Retina (tissue), 1 donor: ENCODE measurements at regions not wholly inside any gene's neighbourhood (a gene's known extent, or its start where the extent isn't known, plus 50 kb on each side); places are given as distances from the start of the nearest gene placed in this dataset.

Experiments used
- DNase-seq: peaks from one replicate; pipeline ENCODE4 v3.0.0-alpha.2; 2016

- DNase-seq = no peak
Measured at GRCh38 chr17:12537436-12537835, 128.3 kb upstream of the MYOCD start.

DNA sequence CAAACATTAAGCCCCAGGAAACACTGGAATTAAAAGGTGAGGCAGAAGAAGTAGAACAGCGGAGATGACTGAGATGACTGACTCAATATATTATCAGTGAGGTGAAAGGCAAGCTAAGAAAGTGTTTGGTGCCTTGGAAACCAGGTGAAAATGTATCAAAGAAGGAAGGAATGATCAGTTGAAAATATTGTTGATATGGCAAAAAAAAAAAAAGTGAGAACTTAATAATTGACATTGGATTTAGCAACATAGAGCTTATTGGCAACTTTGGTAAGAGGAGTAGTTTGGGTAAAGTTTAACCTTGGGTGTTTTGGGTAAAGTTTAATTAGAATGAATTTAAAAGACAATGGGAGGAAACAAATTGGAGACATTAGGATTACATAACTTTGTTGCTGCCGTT, 127.7 kb upstream of the MYOCD start:
- no peak for DNase-seq

DNA sequence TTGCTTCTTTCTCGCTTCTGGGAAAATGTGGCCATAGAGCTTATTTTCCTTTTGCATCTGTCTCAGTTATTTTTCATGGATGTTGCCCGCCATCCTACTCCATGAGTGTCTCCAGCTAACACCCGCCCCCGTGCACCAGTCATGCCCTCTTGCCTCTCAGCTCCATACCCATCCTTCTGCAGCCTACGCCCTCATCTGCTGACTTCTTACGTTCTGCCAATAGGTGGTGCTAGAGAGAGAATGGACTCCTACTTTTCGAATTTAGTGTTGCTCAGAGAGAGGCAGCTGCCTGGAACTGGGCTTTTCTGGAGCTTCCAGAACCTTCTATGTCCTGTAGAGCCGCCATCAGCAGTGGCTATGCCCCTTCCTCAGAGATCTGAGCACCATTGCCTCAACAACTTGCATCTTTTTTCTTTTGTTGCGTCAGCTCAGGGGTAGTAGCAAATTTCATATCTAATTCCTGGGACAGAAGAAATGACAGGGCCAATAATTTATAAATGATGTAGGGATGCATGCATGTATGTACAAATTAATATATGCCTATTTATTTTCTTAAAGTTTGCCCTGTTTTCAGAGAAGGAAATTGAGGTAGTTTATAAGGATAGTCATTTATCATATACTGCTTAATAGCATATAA, 119.7 kb upstream of the MYOCD start:
- DNase-seq = peak; percentile 49

- no peak for DNase-seq
Measured at GRCh38 chr17:12546983-12547382, 118.7 kb upstream of the MYOCD start.

- DNase-seq = no peak
Measured at GRCh38 chr17:12547831-12548230, 117.9 kb upstream of the MYOCD start.

- DNase-seq = no peak
Measured at GRCh38 chr17:12548558-12548957, 117.1 kb upstream of the MYOCD start.

DNA sequence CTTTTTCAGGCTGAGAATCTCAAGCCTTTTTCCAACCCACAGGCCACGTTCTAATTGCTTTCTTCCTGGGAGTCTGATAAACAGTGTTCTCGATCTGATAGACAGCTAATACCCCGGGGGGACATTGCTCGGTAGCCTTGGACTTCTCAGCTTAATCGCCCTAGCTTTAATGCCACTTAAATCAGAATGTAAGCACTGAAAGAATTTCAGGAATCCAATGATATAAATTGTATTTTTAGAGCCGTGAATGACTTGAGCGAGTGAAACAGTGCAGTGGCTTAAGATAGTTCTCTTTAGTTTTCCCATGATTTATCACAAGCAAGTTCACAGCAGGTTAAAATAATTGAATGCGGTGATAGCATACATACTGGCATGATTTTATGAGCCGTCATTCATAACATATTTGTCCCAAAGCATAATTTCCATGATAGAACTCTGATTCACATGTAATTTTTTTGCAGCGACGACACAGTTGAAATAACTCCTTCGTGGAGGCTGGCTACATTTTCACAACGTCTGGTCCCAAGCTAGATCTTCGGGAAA, 116.1 kb upstream of the MYOCD start:
- peak; percentile 28 for DNase-seq

DNA sequence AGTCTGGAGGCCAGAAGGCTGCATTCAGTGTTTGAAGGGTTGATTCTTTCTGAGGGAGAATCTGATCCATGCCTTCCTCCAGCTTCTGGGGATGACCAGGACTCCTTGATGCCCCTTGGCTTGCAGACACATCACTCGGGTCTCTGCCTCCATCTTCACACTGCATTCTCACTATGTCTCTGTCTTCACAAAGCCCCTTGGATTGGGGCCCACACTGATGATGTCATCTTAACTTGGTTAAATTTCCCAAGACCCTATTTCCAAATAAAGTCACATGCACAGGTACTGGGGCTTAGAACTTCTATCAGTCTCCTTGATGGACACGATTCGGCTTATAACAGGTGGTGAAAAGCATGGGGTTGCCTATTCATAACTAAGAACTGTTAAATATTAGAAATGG, 112.1 kb upstream of the MYOCD start:
- no peak for DNase-seq

- DNase-seq = no peak
Measured at GRCh38 chr17:12554251-12554650, 111.4 kb upstream of the MYOCD start.

DNA sequence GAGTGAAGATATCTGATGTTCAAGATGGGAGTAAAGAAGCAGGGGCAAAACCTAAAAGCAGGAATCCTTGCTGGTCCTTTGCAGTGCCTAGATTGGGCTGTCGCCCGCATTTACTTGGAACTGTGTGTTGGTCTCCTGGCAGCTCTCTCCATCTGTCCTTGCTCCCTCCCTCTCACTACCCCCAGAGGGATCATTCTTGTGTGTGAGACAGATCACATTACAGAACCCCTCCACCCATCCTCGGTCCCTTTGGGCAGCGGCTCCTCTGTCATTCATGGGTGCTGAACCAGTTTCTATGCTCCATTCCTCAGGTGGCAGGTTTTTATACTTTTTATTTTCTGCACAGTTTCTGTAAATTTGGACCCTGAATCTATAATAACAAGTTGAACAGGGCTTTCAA, 99.4 kb upstream of the MYOCD start:
- no peak for DNase-seq

- DNase-seq = no peak
Measured at GRCh38 chr17:12567077-12568053, 98.3 kb upstream of the MYOCD start.

DNA sequence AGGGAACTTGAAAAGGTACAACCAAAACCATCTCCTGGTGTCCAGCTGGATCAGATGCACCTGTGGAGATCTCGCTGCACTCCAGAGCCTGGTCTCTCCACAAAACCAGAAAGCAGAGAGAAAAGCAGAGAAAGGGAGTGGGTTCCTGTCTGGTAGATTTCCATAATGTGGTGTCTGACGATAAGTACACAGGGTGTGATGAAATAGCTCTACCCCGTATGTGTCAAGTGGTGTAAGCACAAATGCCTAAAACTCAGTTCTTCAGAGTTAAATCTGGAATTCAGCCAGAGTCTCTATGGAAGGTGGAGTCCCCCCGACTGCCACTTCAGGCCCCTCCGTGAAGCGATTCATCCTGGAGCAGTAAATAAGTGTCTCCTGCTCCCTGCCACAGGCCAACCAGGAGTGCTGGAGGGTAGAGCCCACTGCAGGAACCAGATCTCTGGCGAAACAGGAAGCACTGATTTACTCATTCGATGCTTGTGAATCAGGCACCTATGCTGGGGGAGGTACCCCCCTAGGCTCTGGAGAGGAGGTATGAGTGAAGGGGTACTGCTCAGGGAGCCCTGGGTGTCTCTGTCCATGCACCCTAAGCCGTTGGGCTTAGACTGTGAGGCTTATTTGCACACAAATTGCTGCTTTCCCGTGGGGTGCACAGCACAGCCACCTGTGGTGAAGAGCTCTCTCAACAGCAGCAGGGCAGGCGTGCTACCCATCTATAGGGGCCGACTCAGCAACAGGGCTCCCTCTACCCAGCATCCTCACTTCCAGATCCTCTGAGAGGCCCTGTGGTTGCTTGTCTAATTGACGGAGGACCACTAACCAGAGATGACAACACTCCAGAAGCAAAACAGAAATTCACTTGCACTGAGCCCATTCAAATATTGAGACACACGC, 97.1 kb upstream of the MYOCD start:
- no peak for DNase-seq

DNA sequence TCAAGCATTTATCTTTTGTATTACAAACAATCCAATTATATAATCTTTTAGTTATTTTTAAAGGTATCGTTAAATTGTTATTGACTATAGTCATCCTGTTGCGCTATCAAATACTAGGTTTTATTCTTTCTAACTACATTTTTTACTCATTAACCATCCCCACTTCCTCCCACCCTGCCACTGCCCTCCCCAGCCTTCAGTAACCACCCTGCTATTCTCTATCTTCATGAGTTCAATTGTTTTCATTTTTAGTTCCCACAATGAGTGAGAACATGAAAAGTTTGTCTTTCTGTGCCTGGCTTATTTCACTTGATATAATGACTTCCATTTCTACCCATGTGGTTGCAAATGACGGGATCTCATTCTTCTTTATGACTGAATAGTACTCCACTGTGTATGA, 94.1 kb upstream of the MYOCD start:
- DNase-seq = no peak

DNA sequence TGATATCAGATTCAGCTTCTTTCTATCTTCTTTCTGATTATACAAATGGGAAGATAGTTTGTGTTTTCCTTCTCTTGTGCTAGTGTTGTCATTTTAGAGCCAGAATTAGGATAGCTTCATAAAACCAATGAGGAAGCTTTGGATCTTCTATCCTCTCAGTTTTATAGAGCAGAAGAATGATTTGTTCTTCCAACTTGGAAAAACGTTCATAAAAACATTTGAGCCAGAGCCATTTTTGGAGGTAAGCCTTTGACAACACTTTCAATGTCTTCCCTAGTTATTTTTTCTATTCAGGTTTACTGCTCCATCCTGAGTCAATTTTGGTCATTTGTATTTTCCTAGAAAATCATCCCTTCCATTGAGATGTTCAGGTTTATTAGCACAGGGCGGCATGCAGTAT, 91.2 kb upstream of the MYOCD start:
- no peak for DNase-seq

- DNase-seq = no peak
Measured at GRCh38 chr17:12575641-12576040, 90.0 kb upstream of the MYOCD start.

- no peak for DNase-seq
Measured at GRCh38 chr17:12579288-12579687, 86.4 kb upstream of the MYOCD start.

- no peak for DNase-seq
Measured at GRCh38 chr17:12580640-12581039, 85.0 kb upstream of the MYOCD start.

DNA sequence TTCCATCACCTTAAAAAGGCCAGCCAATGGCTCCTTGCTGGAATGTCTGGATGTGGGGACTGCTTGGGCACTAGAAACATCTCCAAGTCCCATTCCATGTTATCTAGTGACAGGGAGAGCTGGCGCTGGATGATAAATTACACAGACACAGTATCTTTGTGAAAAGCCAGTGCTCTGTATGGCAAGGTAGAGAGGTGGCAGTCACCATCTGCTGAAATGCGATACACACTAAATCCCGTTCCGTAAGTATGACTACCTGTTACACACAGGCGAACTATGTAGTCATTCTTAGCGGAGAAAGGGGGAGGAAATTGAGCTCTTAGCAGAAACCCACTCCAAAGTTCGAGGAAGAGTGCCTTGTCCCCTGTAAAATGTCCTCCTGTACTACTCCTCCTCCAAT, 81.0 kb upstream of the MYOCD start:
- DNase-seq = no peak

- no peak for DNase-seq
Measured at GRCh38 chr17:12588531-12588930, 77.2 kb upstream of the MYOCD start.

GRCh38 chr17:12590417-12590816, 75.3 kb upstream of the MYOCD start:
- DNase-seq = no peak

DNA sequence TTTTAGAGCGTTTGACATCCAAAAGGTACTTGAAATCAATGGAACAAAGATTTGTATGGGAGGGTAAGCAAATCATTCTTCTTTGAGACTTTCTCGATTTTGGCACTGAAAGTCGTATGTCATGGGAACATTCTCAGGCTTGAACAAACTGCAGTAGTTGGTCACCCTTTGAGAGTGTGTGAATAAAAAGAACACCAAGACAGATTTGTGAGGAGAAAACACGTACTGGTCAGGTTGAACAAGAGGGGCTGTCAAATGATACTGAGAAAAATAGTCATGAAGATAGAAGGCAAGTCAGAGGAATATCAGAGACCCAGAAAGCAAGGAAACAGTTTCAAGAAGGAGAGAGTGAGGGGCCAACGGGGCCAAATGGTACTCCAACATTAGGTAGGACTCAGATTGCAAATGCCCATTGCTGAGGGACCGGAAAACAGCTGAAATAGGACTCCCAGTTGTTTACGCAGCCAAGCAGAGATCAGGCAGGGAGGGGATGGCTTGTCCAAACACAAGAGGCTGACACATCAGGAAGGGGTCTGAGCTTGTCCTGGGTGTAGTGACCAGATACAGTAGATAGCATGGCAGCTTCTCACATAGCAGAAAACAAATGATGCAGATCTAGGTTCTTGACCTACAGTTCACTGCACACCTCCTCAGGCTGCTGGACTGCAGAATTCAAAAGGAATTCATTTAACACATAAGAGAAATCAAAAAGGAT, 74.5 kb upstream of the MYOCD start:
- no peak for DNase-seq

- no peak for DNase-seq
Measured at GRCh38 chr17:12592941-12593340, 72.7 kb upstream of the MYOCD start.
